ENCODE measurements at regions not wholly inside any gene's neighbourhood (a gene's known extent, or its start where the extent isn't known, plus 50 kb on each side); places are given as distances from the start of the nearest gene placed in this dataset.

DNA sequence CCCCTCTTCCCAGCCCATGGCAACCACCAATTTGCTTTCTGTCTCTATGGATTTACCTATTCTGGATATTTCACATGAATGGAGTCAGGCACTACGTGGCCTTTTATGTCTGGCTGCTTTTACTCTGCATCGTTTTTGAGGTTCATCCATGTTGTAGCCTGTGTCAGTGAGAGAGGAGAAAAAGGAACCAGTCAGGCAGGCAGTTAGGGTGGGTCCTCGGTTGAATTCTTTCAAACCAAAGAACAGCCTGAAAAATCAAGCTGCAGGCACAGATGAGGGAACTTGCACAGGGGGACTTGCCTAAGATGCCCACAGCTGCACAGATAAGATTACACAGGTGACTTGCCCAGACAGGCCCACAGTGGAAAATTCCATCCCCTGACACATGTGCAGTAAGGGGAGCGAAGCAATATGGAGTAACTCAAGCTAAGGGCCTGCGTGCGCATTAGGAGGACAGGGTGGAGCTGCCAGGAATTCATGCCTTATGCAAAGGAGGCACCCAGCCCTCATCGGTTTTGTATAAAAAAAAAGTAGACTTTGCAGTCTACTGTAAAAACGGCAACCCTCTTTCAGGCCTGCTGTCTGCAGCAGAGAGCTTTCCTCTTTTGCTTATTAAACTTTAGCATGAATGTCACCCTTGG, 152.4 kb upstream of the RFLNA start:
- Mint-ChIP-seq H3K9me3 (ENCODE audit: low read depth) (peaks cover 16% of the 10 kb centered on the region), H3K27me3 (peaks cover 6% of the 10 kb centered on the region), H3K27ac (peak overlapping the region; percentile 96), H3K4me1 (ENCODE audit: low read depth) (peaks cover 39% of the 10 kb centered on the region), H3K36me3 (ENCODE audit: insufficient read depth) (peaks cover 6% of the 10 kb centered on the region), H3K4me3 (ENCODE audit: low read depth) (no peak overlapping the region)
- TF ChIP-seq CTCF (IDR thresholded peaks at IDR 0.05; ENCODE audit: unreplicated experiment) = no peak
- DNase-seq (ENCODE audit: low spot score, unreplicated experiment) = no peak

GRCh38 chr12:124143726-124144125, 151.2 kb upstream of the RFLNA start:
- peak; percentile 15 for DNase-seq (ENCODE audit: low spot score, unreplicated experiment)
- H3K36me3 Mint-ChIP-seq (ENCODE audit: insufficient read depth) = peaks cover 3% of the 10 kb centered on the region

DNA sequence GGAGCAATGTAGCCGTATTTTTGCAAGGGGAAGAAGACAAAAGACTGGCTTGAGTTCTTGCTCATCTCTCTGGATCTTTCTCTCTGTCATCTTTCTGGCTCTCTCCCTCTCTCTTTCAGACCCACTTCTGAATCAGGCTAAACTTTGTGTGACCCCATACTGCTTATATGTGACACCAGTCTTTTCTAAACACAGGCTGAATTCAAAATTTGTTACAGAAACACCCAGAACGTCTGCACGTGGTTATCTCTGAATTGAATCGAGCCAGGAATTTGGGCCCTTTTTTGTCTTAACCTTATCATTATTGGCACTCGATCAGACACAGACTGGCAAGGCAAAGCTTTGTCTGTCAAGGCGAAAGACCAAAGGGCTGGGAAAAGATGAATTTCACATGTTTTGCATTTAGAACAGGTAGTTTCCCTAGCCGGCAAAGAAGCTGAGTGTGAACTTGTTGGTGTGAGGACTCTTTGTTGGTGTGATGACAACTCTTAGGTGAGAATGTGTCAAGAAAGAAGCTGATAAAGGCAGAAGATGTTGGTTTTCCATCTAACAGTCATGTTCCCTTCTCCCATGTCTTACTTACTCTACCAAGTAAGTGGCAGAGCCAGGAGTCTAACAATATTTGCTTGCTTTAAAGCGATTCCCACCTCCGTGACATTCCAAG, 150.2 kb upstream of the RFLNA start:
- DNase-seq (ENCODE audit: low spot score, unreplicated experiment) = no peak
- Mint-ChIP-seq H3K4me3 (ENCODE audit: low read depth) (no peak overlapping the region), H3K27ac (peak overlapping the region; percentile 96), H3K27me3 (peaks cover 4% of the 10 kb centered on the region), H3K9me3 (ENCODE audit: low read depth) (peaks cover 9% of the 10 kb centered on the region), H3K36me3 (ENCODE audit: insufficient read depth) (peaks cover 3% of the 10 kb centered on the region), H3K4me1 (ENCODE audit: low read depth) (peaks cover 49% of the 10 kb centered on the region)
- TF ChIP-seq CTCF (IDR thresholded peaks at IDR 0.05; ENCODE audit: unreplicated experiment) = no peak

More at GRCh38 chr12:124143726-124144125, 151.2 kb upstream of the RFLNA start:
- peaks cover 9% of the 10 kb centered on the region for H3K9me3 Mint-ChIP-seq (ENCODE audit: low read depth)
- peaks cover 42% of the 10 kb centered on the region for H3K4me1 Mint-ChIP-seq (ENCODE audit: low read depth)
- no peak for TF ChIP-seq CTCF (IDR thresholded peaks at IDR 0.05; ENCODE audit: unreplicated experiment)
- H3K27ac Mint-ChIP-seq = peak overlapping the region; percentile 96
- no peak overlapping the region for H3K4me3 Mint-ChIP-seq (ENCODE audit: low read depth)
- peaks cover 4% of the 10 kb centered on the region for H3K27me3 Mint-ChIP-seq

DNA sequence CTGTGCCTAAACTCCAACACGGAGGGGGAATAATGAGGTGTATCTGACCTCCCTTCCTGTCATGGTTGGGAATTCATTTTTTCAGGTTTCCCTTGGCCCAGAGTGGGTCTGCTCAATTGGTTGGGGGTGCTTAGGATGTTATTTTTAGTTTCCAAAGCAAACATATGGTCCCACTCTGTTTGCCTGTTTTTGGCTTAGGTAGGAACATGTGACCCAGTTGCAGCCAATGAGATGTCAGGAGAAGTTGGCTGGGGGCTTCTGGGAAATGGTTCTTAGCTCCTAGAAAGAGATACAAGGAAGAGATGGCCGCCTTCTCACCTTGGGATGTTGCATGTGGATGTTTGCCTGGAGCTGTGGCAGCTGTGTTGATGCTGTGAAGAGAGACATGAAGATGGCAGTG, 147.9 kb upstream of the RFLNA start:
- Mint-ChIP-seq H3K27me3 (no peaks in the 10 kb centered on the region), H3K4me1 (ENCODE audit: low read depth) (peaks cover 43% of the 10 kb centered on the region), H3K9me3 (ENCODE audit: low read depth) (peaks cover 10% of the 10 kb centered on the region), H3K4me3 (ENCODE audit: low read depth) (no peak overlapping the region), H3K27ac (no peak overlapping the region), H3K36me3 (ENCODE audit: insufficient read depth) (peaks cover 7% of the 10 kb centered on the region)
- DNase-seq (ENCODE audit: low spot score, unreplicated experiment) = no peak
- no peak for TF ChIP-seq CTCF (IDR thresholded peaks at IDR 0.05; ENCODE audit: unreplicated experiment)

DNA sequence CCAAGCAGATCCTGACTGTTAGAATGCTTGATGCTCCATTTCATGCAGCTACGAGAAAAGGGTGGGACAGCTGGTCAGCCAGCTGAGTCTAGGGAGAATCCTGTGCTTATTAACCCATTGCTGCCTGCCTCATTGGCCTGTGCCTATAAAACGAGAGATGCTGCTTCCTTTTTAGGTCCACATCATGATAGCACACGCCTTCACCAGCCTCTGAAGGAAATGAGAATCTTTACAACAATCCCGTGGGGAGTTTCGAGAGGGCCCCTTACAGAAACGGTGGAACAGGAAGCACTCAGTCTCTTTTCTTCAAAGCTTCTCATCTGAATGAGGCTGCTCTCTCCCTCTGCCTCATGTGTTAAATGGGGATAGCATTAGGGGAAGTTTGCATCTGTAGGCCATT, 147.3 kb upstream of the RFLNA start:
- no peak overlapping the region for H3K4me3 Mint-ChIP-seq (ENCODE audit: low read depth)
- DNase-seq (ENCODE audit: low spot score, unreplicated experiment) = no peak
- H3K36me3 Mint-ChIP-seq (ENCODE audit: insufficient read depth) = peaks cover 8% of the 10 kb centered on the region
- peaks cover 2% of the 10 kb centered on the region for H3K27me3 Mint-ChIP-seq
- peaks cover 38% of the 10 kb centered on the region for H3K4me1 Mint-ChIP-seq (ENCODE audit: low read depth)
- TF ChIP-seq CTCF (IDR thresholded peaks at IDR 0.05; ENCODE audit: unreplicated experiment) = no peak
- H3K27ac Mint-ChIP-seq = no peak overlapping the region
- H3K9me3 Mint-ChIP-seq (ENCODE audit: low read depth) = peaks cover 8% of the 10 kb centered on the region

Data from progenitor cell of endocrine pancreas (in vitro differentiated cells).